ENCODE measurements at regions not wholly inside any gene's neighbourhood (a gene's known extent, or its start where the extent isn't known, plus 50 kb on each side); places are given as distances from the start of the nearest gene placed in this dataset.
"Not testable (repeated sequence)": the region's sequence is repeated elsewhere in the genome, so short reads cannot be mapped to it uniquely, and the experiment has no call there.

- intact Hi-C loops (cut with DNase I) = no loop called here
- WGBS, 2 donors = 76 to 81% methylated on average over 2 of the region's 2 CpGs
Measured at GRCh38 chr13:91050970-91051369, 296.5 kb upstream of the MIR17HG start.

DNA sequence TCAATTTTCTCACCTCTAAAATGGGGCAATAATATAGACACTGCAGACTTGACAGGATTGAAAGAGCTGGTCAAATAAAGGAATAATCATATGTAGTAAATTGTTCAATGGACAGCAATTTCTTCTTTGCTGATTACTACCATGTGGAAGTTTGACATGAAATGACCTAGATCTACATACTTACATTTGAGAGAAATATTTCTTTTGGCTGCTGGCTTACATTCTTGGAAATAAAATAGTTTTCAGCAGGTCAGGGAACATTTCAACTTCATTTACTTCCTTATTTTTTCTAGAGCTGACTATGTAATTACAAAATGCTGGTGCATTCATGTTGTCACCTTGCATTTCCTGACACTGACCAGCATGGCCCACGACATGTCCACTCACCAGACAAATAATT is 294.6 kb upstream of the MIR17HG start:
- 63 to 70% methylated on average over 1 of the region's 1 CpG for WGBS, 2 donors
- H3K4me1 ChIP-seq = no peaks in the 10 kb centered on the region
- H3K9me3 ChIP-seq = no peaks in the 10 kb centered on the region
- H3K27ac ChIP-seq = no peak overlapping the region
- no peak for DNase-seq
- no peaks in the 10 kb centered on the region for H3K27me3 ChIP-seq
- intact Hi-C loops (cut with DNase I) = no loop called here
- TF ChIP-seq, protein P1, sequence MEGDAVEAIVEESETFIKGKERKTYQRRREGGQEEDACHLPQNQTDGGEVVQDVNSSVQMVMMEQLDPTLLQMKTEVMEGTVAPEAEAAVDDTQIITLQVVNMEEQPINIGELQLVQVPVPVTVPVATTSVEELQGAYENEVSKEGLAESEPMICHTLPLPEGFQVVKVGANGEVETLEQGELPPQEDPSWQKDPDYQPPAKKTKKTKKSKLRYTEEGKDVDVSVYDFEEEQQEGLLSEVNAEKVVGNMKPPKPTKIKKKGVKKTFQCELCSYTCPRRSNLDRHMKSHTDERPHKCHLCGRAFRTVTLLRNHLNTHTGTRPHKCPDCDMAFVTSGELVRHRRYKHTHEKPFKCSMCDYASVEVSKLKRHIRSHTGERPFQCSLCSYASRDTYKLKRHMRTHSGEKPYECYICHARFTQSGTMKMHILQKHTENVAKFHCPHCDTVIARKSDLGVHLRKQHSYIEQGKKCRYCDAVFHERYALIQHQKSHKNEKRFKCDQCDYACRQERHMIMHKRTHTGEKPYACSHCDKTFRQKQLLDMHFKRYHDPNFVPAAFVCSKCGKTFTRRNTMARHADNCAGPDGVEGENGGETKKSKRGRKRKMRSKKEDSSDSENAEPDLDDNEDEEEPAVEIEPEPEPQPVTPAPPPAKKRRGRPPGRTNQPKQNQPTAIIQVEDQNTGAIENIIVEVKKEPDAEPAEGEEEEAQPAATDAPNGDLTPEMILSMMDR (IDR thresholded peaks at IDR 0.05) = no peak
- TF ChIP-seq POLR2A (IDR thresholded peaks at IDR 0.05) = no peak
- no peak overlapping the region for H3K4me3 ChIP-seq (replicated peaks in 1 of 3)
- H3K36me3 ChIP-seq = no peaks in the 10 kb centered on the region

More at GRCh38 chr13:91050970-91051369, 296.5 kb upstream of the MIR17HG start:
- TF ChIP-seq POLR2A (IDR thresholded peaks at IDR 0.05) = no peak
- TF ChIP-seq, protein P1 (IDR thresholded peaks at IDR 0.05) = no peak
- no peak for DNase-seq
- Histone ChIP-seq H3K4me3 (replicated peaks in 1 of 3) (no peak overlapping the region), H3K27me3 (no peaks in the 10 kb centered on the region), H3K9me3 (no peaks in the 10 kb centered on the region), H3K27ac (no peak overlapping the region), H3K4me1 (no peaks in the 10 kb centered on the region), H3K36me3 (no peaks in the 10 kb centered on the region)

GRCh38 chr13:91053318-91054065 is 294.0 kb upstream of the MIR17HG start:
- H3K4me1 ChIP-seq = no peaks in the 10 kb centered on the region
- H3K9me3 ChIP-seq = no peaks in the 10 kb centered on the region
- TF ChIP-seq, protein P1 (IDR thresholded peaks at IDR 0.05) = no peak
- no peak for TF ChIP-seq POLR2A (IDR thresholded peaks at IDR 0.05)
- H3K4me3 ChIP-seq (replicated peaks in 1 of 3) = no peak overlapping the region
- DNase-seq = no peak
- intact Hi-C loops (cut with DNase I) = no loop called here
- WGBS, 2 donors = 87 to 93% methylated on average over 2 of the region's 2 CpGs
- no peak overlapping the region for H3K27ac ChIP-seq
- no peaks in the 10 kb centered on the region for H3K36me3 ChIP-seq
- H3K27me3 ChIP-seq = no peaks in the 10 kb centered on the region

GRCh38 chr13:91054902-91055301 is 292.6 kb upstream of the MIR17HG start:
- Histone ChIP-seq H3K9me3 (no peaks in the 10 kb centered on the region), H3K4me1 (no peaks in the 10 kb centered on the region), H3K36me3 (no peaks in the 10 kb centered on the region), H3K27ac (no peak overlapping the region), H3K4me3 (replicated peaks in 1 of 3) (no peak overlapping the region), H3K27me3 (no peaks in the 10 kb centered on the region)
- WGBS, 2 donors = 81 to 85% methylated on average over 1 of the region's 1 CpG
- DNase-seq = no peak
- TF ChIP-seq, protein P1 (IDR thresholded peaks at IDR 0.05) = no peak
- no peak for TF ChIP-seq POLR2A (IDR thresholded peaks at IDR 0.05)
- intact Hi-C loops (cut with DNase I) = no loop called here

- Histone ChIP-seq H3K27ac (no peak overlapping the region), H3K9me3 (no peaks in the 10 kb centered on the region), H3K4me3 (replicated peaks in 1 of 3) (no peak overlapping the region), H3K27me3 (no peaks in the 10 kb centered on the region), H3K36me3 (no peaks in the 10 kb centered on the region), H3K4me1 (no peaks in the 10 kb centered on the region)
- no peak for DNase-seq
- WGBS, 2 donors = 89 to 90% methylated on average over 2 of the region's 2 CpGs
- intact Hi-C loops (cut with DNase I) = no loop called here
- TF ChIP-seq POLR2A (IDR thresholded peaks at IDR 0.05) = no peak
- TF ChIP-seq, protein P1 (IDR thresholded peaks at IDR 0.05) = no peak
Measured at GRCh38 chr13:91056746-91057145, 290.7 kb upstream of the MIR17HG start.

- H3K9me3 ChIP-seq; DNase-seq; intact Hi-C loops (cut with DNase I); H3K27ac ChIP-seq; H3K4me1 ChIP-seq; H3K4me3 ChIP-seq (replicated peaks in 1 of 3); H3K36me3 ChIP-seq; H3K27me3 ChIP-seq: not testable (repeated sequence)
- WGBS, 2 donors = 92 to 93% methylated on average over 2 of the region's 2 CpGs
Measured at GRCh38 chr13:91057507-91057906, 290.0 kb upstream of the MIR17HG start.

Data from thyroid gland (tissue), 4 donors.